GM12873 (cell line): ENCODE measurements at regions not wholly inside any gene's neighbourhood (a gene's known extent, or its start where the extent isn't known, plus 50 kb on each side); places are given as distances from the start of the nearest gene placed in this dataset.

Experiments
- CTCF ChIP-seq: IDR thresholded peaks from 2 replicates; pipeline ENCODE4 v1.5.1; 2012; ENCODE audit warnings: low read depth, mild to moderate bottlenecking, moderate library complexity, low read length, control low read depth; ENCODE audit not compliant: insufficient read depth; ENCODE audit errors: missing control alignments

- TF ChIP-seq CTCF, result no peak
Observed at GRCh38 chr9:129241725-129242124, 63.7 kb upstream of the IER5L start.

GRCh38 chr9:129240581-129241211, 62.6 kb upstream of the IER5L start:
- no peak for TF ChIP-seq CTCF

GRCh38 chr9:129239946-129240490, 62.0 kb upstream of the IER5L start:
- no peak for TF ChIP-seq CTCF

- no peak for TF ChIP-seq CTCF
Observed at GRCh38 chr9:129237803-129238202, 59.7 kb upstream of the IER5L start.

- no peak for TF ChIP-seq CTCF
Observed at GRCh38 chr9:129237164-129237611, 59.1 kb upstream of the IER5L start.

GRCh38 chr9:129236441-129237145, 58.5 kb upstream of the IER5L start:
- TF ChIP-seq CTCF, result no peak

GRCh38 chr9:129235931-129236331, 57.9 kb upstream of the IER5L start:
- no peak for TF ChIP-seq CTCF
